GM18499 (cell line): ENCODE measurements at regions not wholly inside any gene's neighbourhood (a gene's known extent, or its start where the extent isn't known, plus 50 kb on each side); places are given as distances from the start of the nearest gene placed in this dataset.
"Not testable (repeated sequence)": the region's sequence is repeated elsewhere in the genome, so short reads cannot be mapped to it uniquely, and the experiment has no call there.

ENCODE experiments used
- ATAC-seq: cut with Tn5 transposase; IDR thresholded peaks from one replicate; pipeline ENCODE4 v1.9.1; 2021; ENCODE audit warnings: moderate number of reproducible peaks; ENCODE audit not compliant: insufficient read depth, unreplicated experiment

DNA sequence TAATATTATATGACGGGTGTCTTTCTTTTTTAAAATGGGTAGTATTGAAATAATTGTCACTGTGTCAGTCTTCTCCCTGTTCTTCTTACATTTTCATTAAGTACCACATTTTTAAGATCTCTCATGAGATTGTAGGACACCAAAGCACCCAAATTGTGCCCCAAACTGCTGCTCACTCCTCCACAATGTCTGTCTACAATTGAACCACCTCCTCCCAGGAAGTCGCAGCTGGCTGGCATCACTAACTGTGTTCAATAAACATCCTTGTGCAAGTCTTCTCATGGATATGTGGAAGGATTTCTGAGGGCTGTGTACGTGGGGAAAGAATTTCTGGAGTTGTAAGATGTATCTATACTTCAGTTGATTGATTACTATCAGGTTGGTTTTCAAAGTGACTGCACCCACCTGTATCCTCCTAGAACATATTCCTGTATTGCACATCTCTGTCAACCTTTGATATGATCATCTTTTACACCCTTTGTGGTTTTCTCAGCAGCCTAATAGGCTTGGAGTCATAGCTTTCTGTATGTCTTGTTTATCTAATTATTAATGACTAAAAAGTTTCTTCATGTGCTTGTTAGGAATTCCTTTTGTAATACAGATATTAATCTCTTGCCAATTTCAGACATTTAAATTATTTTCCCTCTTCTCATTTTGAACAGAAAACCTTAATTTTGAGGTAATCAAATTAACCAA, 774.9 kb downstream of the RNF144A start:
- no peak for ATAC-seq

GRCh38 chr2:7692657-7693161, 775.5 kb downstream of the RNF144A start:
- no peak for ATAC-seq

GRCh38 chr2:7693246-7694075, 776.2 kb downstream of the RNF144A start:
- no peak for ATAC-seq

GRCh38 chr2:7694076-7694985, 777.1 kb downstream of the RNF144A start:
- no peak for ATAC-seq

DNA sequence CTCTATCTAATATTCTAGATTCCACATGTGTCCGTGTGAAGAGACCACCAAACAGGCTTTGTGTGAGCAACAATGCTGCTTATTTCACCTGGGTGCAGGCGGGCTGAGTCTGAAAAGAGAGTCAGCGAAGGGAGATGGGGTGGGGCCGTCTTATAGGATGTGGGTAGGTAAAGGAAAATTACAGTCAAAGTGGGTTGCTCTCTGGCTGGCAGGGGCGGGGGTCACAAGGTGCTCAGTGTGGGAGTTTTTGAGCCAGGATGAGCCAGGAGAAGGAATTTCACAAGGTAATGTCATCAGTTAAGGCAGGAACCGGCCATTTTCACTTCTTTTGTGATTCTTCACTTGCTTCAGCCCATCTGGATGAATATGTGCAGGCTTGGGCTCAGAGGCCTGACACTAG, 779.3 kb downstream of the RNF144A start:
- ATAC-seq = not testable (repeated sequence)

DNA sequence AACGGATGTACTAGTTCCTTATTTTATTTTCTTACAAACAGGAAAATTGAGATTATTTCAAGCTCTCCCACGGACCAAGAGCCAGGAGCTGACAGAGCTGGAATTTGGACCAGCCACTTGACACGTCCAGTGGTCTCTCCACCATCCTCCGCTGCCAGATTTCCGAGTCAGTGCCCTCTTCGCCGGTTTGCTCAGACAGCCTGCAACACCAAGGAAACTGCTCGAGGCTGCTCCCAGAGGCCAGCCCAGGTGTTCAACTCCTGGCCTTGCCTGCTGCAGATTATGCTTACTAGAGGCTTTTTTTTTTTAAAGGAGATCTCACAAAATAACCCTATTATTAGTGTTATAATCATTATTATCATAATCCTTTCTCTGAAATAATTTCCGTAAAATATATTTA, 779.8 kb downstream of the RNF144A start:
- no peak for ATAC-seq

DNA sequence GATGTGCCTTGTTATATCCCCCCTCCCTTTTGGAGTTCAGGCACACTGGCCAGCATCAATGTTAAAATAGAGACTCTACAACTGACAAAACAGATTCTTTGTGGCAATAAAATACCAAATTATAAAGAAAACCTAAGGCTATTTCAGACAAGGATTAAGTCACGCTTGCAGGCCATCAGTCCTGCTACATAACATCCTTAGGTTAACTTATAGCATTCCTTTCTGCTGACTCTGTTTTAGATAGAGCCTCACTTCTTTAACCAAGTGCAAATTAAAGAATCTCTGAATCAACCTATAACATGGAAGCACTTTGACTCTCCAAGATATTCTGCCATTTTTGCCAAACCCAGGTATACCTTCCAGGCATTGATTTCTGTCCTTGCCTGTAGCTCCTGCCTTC, 784.6 kb downstream of the RNF144A start:
- ATAC-seq = no peak

- no peak for ATAC-seq
Measured at GRCh38 chr2:7703048-7703447, 785.8 kb downstream of the RNF144A start.

GRCh38 chr2:7703543-7704144, 786.4 kb downstream of the RNF144A start:
- no peak for ATAC-seq

DNA sequence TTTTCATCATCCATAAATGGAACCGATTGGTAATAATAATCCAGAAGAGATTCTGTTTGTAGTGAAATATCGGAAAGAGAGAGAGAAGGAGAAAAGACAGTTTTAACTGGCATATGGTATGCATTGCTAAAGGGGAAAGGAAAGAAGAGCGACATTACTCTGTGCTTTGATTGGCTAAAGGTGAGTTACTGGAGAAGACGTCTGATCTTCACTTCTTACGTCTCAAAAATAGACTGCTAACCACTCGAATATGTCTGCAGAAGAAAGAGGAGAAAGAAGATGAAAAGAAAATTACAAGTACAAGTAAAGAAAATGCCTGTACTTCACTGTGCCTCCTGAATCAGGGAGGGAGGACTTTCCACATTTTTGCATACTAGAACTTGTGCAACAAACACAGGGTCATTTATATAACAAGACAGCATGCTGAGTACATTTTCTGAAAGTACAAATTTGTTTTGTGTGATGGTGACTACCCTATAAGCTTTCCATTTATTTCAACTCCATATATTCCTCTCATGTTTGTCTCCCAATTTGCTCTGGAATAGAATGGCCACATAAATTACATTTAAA, 787.2 kb downstream of the RNF144A start:
- ATAC-seq = no peak

DNA sequence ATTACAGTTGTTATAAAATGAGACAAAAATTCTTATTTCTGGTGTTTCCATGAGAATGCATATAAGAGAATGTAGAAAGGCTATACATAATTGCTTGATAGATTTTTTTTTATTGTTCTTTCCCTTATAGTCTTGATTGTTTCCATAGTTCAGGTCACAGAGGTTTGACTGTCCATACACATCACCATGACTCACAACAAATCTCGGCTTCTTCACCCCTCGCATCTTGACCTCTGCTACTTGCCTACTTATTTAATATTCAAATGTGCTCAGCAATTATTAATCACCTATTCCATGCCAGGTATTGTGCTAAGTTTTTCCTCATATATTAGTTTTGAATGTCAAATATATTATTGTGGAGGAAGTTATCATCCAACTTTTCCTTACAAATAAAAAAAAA, 789.6 kb downstream of the RNF144A start:
- no peak for ATAC-seq

- ATAC-seq = no peak
Measured at GRCh38 chr2:7707723-7708122, 790.5 kb downstream of the RNF144A start.

DNA sequence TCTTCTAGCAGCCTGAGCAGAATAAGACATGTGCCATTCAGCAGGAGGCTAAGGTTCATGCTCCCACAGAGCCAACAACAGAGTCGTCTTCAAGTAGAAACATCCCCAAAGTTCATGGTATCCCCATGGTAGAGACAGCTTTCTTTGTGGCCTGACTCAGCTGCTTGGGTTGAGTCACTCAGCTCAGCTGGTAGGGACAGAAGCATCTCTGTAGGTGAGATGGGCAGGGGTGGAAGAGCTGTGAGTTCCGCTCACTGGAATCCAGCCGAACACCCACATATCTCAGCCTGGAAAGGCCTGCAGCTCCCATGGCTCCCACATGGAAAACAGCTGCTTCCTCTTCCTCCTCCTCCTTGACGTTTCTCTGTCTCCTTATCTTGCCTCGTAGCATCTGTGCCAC, 792.7 kb downstream of the RNF144A start:
- ATAC-seq = no peak

DNA sequence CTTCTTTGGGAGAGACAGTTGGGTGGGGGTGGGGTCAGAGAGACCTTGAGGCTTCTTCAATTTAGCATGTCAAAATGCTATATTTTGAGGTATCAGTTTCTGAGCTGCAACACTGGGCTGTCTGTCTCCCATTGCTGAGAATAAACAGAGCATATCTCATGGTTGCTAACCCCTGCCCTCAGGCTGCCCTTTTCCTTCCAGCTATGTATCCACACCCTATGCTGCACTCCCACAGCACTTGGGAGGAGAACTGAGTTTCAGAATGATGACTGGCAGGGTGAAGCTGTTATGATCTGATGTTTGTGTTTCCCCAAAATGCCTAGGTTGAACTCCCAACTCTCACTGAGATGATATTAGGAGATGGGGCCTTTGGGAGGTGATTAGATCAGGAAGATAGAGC, 794.0 kb downstream of the RNF144A start:
- no peak for ATAC-seq

- no peak for ATAC-seq
Measured at GRCh38 chr2:7719876-7720275, 802.7 kb downstream of the RNF144A start.

GRCh38 chr2:7721413-7721995, 804.3 kb downstream of the RNF144A start:
- no peak for ATAC-seq

DNA sequence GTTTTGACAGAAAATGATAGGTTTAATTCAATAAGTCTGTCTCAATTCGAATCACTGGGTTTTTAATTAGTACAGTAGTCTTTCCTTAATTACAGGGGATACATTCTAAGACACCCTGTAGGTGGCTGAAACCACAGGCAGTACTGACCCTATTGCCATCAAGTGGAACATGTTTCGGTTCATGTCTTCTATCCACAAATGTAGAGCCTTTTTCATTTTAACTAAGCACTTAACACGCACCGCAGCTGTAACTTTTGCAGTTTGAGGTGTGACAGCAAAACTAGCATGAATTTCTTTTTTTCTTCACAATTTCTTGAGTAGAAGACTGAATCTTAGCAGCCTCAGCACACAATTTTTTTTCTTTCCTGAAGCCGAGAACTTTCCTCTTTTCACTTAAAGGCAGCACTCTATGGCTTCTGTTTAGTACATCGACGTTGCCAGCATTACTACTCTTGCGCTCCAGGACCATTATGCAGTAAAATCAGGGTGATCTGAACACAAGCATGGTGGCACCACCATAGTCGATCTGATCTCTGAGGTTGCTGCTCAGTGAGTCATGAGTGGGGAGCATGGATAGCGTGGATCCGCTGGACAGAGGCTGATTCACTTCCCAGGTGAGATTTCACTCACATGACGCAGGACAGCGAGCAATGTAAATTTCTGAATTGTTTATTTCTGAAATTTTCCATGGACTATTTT, 805.1 kb downstream of the RNF144A start:
- no peak for ATAC-seq

DNA sequence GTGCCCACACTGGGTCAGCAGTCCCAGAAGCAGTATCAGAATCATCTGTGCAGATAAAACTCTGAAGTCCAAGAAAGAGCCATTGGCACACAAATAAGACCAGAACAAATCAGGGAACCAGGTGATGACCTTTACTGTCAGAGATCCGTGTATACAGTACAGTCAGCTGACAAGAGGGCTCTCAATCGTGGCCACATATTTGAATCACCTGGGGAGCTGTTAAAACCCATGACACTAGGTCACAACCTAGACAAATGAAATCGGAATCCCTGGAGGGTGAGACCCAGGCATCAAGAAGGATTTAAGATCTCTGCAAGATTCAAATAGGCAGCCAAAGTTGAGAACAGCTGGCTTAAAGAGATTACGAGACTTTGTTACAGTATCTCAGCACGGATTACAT, 807.1 kb downstream of the RNF144A start:
- ATAC-seq = no peak
